HG03025 (cell line): ENCODE measurements at regions not wholly inside any gene's neighbourhood (a gene's known extent, or its start where the extent isn't known, plus 50 kb on each side); places are given as distances from the start of the nearest gene placed in this dataset.
"Not testable (repeated sequence)": the region's sequence is repeated elsewhere in the genome, so short reads cannot be mapped to it uniquely, and the experiment has no call there.

Experiments used
- ATAC-seq: cut with Tn5 transposase; IDR thresholded peaks from one replicate; pipeline ENCODE4 v1.9.1; 2021; ENCODE audit warnings: mild to moderate bottlenecking, moderate library complexity; ENCODE audit not compliant: unreplicated experiment, low FRiP score

DNA sequence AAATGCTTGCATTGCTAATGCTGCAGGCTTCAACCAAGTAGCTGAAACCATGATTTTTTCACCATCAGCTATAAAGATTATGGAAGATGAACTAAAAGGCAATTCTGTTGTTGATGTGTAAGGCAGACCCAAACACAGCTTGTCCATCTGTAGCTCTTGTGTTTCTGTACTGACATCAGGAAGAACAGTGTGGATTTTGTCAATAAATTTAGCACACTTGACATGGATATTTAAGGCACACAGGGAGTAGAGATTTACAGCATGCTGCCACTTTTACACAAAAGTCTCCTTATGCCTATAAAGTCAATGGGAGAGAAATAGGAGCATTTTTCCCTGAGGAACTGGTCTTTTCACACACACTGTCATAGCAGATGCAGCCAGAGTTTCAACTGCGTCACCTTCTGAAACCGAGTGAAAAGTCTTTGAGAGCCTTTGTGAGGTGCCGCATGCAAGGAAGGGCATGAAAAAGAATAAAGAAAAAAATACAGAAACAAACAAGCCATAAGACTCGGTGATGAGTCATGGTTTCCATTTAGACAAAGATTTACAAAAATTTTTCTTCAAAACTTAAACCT, 261.4 kb upstream of the TFAP2D start:
- no peak for ATAC-seq

DNA sequence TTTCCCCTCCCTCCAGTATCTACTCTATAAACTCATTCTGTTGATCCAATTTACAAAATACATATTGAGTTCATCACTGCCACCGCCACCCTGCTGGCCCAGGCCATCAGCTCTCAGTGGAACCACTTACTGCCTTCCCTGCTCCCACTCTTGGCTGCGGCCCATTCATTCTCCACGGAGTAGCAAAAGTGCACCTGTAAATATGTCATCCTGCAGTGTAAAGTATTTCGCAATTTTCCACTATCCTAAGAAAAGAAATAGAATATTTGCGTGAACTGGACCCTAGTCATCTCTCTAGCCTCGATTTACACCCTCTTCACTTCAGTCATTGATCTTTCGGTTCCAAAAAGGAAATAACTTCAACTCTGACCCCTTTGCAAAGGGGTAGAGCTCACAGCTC, 258.3 kb upstream of the TFAP2D start:
- no peak for ATAC-seq

DNA sequence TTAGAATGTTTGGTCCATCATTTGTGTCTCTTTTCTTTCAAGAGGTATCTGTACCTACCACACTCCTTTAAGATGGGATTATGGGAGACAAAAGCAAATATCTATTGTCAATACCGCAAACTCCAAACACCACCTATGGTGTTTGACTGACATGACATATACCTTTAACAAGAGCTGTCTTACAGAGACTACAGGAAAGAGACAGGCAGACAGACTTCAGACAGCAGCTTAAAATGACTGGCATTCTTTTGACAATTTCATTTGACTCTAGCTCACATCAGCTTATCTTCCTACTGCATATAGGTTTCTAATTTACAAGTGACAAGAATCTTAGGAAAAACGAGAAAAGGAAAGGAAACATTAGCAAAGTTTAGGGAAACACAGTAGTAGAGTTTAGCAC, 256.0 kb upstream of the TFAP2D start:
- ATAC-seq, result no peak

- no peak for ATAC-seq
Observed at GRCh38 chr6:50461696-50462095, 251.6 kb upstream of the TFAP2D start.

DNA sequence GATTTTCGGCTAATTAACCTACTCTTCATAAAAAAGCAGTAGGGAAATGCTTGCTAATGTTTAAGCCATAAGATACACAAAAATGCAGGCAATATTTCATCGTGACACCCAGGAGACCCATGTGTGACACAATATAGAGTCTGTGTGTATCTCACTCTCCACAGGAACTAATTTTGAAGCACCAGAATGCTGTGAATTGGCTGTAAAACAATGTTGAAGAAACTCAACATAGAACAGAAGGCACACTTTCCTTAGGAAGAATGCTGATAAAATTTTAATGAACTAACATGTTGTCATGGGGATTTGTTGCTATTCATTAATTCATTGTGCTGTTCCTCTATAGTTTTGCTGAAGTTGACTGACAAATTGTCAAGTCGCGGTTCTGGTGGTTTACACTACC, 249.4 kb upstream of the TFAP2D start:
- no peak for ATAC-seq

DNA sequence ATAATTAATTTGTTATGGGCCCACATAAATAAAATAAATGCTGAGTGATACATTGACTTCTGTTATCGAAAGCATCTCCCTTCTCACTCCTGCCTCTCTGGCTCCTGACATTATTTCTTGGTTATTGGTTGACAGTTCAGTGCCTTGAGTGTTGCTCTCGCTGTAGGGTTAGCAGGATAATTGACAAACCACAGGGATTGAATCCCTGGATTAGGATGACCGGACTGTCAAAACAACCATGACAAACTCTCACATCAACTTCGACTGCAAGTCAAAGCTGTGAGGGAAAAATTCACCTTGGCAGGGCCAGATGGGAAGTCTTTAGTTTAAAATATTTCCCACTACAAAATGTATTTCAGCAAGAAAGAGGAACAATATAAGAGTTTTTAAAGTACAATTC, 245.4 kb upstream of the TFAP2D start:
- no peak for ATAC-seq

DNA sequence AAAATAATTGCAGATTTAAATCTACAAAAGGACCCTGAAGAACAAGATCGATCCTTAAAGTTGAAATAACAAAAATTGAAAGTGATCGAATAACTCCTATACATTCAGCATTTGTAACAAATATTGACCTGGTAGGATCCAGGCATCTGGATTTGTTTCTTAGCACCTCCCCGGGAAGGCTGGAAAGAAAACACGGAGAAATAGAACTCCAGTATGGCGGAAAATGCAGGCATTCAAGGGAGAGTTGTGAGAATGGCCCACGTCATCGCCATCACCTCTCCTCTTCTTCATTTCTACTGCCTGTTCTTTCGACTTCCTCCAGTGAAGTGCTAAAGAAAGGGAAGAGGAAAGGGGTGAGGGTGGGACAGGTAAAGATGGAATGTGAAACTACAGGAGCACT, 242.3 kb upstream of the TFAP2D start:
- no peak for ATAC-seq

DNA sequence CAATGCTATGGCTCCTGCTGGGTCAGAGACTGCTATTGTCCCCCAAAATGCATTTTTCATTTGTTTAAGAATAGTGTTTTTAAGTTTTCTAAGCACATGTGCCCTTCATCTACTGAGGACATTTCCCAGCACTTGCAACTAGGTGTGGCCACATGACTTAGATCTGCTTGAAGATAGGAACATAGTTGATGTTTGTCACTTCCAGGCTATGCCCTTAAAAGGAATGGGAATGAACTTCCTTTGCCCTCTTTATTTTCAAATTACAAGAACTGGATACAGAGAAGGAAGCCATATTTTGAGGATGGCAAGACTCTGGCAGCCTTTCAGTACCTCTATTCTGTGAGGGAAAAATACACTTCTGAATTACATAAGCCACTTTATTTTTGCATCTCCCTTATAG, 203.0 kb upstream of the TFAP2D start:
- no peak for ATAC-seq

- ATAC-seq, result no peak
Observed at GRCh38 chr6:50520326-50521266, 192.7 kb upstream of the TFAP2D start.

DNA sequence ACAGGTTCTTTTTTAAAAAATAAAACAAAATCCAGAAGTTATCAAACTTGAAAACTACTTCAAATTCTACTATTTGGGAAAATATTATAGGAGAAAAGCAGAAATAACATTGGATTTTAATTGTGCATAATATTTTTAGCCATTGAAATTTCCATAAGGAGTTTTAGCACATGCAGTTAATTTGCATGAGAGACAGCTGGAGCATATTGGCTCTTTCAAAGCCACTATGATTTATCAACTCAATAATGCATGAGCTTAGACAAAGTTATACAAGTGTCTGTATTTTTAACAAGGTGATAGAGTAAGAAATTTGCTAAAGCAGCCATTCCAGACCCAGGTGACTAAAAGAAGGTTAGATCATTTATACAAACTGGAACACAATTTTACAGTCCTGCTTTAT, 189.0 kb upstream of the TFAP2D start:
- no peak for ATAC-seq

DNA sequence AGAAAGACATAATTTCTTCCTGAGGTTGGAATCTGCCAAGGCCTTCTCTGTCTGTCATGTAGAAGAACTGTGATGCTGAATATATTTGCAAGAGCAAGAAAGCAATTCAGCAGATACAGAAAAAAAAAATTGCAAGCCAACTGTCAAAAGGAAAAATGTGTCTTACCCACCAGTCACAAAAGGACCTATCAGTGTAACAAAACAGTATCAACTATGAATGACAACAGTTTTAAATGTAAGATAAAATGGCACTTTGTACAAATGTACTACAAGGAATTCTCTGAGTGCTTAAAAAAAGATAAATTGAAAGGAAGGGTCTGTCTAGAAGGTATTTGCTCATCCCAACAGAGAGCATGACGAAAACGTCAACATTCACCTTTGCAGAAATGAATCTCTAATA, 185.3 kb upstream of the TFAP2D start:
- no peak for ATAC-seq

DNA sequence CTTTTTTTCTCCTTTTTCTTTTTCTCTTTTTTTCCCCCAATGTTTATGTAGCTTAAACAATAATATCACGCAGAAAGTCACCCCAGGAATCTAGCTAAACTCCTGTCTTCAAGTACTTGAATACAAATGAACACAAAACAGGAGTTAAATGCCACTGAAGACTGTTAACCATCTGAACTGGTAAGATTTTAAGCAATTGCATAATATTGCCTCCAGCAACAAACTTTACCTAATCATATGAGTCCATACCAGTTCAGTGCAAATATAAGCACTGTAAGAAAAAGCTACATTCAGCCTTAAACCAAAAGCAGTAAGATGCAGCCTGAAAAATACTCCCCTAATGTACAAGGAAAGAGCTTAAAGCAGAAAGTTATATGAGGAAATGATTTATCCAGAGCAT, 173.9 kb upstream of the TFAP2D start:
- ATAC-seq, result no peak

DNA sequence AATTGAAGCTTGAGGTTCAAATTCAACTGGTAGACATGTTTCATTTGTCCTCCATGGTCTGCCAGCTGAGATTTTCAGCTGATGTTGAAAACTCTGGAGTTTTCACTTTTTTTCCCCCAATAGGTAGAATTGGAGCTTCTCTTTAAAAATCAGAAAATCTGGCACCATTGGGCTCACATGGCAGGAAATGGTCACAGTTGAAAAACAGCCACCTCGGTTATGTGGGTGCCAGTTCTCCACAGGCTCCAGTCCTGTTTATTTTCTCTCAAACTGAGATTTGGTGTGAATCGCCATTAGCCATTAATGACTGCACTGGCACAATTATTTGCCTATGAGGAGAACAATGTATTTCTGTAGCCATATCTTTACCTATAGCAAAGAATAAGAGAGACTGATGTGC, 171.4 kb upstream of the TFAP2D start:
- ATAC-seq, result no peak

DNA sequence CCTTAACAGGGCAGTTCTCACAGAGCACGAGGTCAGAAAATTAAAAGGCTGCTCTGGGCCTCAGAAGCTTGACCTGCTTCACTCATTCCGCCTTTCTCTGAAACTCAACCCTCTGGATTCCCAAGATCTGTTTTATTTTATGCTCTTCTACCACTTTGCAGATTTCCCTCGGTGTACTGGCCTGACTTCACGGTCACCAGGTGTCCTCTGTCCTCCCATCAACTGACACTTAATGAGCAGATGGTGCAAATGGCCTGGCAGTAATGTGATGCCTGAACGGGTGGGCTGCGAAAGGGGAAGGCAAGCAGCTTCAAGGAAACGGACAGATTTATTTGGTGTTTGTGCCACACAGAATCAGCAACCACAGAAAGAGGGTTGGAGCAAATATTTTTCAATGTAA, 169.7 kb upstream of the TFAP2D start:
- no peak for ATAC-seq

- no peak for ATAC-seq
Observed at GRCh38 chr6:50549026-50549425, 164.3 kb upstream of the TFAP2D start.

GRCh38 chr6:50549475-50549874, 163.9 kb upstream of the TFAP2D start:
- no peak for ATAC-seq

GRCh38 chr6:50555982-50556381, 157.3 kb upstream of the TFAP2D start:
- no peak for ATAC-seq

DNA sequence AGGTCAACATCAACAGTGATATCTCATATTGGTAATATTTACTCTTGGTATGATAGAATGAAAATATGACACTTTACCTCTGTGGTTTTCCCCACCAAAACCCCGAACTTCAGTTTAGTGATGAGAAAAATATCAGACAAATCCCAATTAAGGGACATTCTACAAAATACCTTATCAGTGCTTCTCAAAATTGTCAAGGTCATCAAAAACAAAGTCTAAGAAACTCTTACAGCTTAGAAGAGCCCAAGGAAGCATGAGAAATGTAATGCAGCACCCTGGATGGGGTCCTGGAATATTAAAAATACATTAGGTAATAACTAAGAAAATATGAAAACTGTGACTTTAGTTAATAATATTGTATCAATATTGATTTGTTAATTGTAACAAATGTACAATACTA, 148.3 kb upstream of the TFAP2D start:
- no peak for ATAC-seq

GRCh38 chr6:50571230-50571629, 142.1 kb upstream of the TFAP2D start:
- ATAC-seq, result not testable (repeated sequence)

- ATAC-seq, result no peak
Observed at GRCh38 chr6:50585441-50586330, 127.6 kb upstream of the TFAP2D start.

DNA sequence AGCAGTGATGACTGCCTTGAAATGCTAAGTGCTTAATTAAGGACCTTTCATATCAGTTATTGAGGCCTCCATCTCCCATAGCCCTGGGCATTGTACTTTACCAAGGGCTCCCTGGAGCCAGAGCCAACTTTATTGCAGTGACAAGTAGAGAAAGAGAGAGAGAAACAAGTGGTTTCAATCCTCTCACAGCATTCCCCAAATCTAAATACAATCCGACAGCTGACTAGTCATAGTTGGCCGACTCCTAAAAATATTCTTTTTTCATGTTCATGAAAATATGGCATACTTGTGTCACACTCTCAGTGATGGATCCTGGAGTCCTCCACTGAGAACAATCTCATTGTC, 127.0 kb upstream of the TFAP2D start:
- no peak for ATAC-seq
